Right forelimb (tissue), 1 donor: ENCODE measurements at regions not wholly inside any gene's neighbourhood (a gene's known extent, or its start where the extent isn't known, plus 50 kb on each side); places are given as distances from the start of the nearest gene placed in this dataset.
"Not testable (repeated sequence)": the region's sequence is repeated elsewhere in the genome, so short reads cannot be mapped to it uniquely, and the experiment has no call there.

Experiments used
- DNase-seq: peaks from one replicate; pipeline ENCODE4 v3.0.0-alpha.2; 2018

DNA sequence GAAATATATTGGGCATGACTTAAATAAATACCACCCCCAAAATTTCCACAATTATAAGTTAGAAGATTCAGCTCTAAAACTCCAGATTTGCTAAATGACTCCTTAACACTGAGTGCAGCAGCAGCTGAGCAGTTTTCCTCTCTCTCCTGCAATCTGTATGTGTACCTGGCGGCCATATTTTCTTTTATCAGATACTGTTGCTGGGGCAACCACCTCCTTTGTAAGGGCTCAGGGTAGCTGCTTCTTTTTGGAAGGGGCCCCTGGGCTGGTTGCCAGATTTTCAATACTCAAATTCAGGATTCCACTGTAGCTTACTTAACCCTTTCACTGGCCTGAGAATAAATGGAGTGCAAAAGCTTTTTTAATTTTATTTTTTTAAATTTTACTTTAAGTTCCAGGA is 197.0 kb downstream of the TAF11L14 start:
- no peak for DNase-seq

- DNase-seq, result no peak
Measured at GRCh38 chr5:17832949-17833745, 198.9 kb downstream of the TAF11L14 start.

GRCh38 chr5:17837757-17838156 is 203.5 kb downstream of the TAF11L14 start:
- no peak for DNase-seq

- no peak for DNase-seq
Measured at GRCh38 chr5:17838469-17838868, 204.2 kb downstream of the TAF11L14 start.

- DNase-seq, result no peak
Measured at GRCh38 chr5:17839848-17840247, 205.6 kb downstream of the TAF11L14 start.

- DNase-seq, result no peak
Measured at GRCh38 chr5:17846496-17846895, 212.2 kb downstream of the TAF11L14 start.

- no peak for DNase-seq
Measured at GRCh38 chr5:17847286-17847685, 213.0 kb downstream of the TAF11L14 start.

DNA sequence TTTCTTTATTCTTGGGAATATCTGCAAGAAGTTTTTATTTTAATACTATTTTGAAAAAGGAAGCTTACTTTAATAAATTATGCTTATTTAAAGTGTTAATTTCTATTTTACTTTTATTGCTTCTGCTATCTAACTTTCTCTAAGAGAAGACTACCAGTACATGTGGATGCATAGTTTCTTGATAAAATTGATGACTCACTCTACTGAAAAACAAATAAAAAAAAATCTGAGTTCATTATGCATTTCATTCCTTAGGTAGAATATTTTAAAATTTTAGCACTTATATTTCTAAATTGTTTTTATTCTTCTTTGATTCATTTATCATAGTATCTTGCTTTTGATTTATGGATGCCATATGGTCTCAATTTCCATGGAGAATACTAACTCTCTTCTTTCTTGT is 217.9 kb downstream of the TAF11L14 start:
- DNase-seq, result no peak

DNA sequence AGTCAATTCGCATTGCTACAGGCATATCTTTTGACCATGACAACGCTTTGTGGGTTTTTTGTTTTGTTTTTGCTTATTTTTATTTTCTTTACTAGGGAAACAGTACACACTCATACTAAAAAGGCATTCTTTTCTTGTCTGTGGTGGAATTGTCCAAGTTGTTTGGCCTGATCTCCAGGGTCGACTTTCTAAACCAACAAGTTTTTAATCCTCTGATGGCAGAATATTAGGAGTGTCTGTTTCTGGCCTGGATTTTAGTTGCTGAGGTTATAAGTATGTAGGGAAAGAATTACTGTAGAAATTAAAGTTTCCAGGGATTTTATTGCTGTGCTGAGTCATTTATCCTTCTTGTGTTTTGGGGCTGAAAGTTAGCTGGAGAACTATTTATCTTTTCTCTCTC is 218.5 kb downstream of the TAF11L14 start:
- no peak for DNase-seq

GRCh38 chr5:17854901-17855300 is 220.6 kb downstream of the TAF11L14 start:
- DNase-seq, result no peak

- no peak for DNase-seq
Measured at GRCh38 chr5:17860660-17861315, 226.5 kb downstream of the TAF11L14 start.

- not testable (repeated sequence) for DNase-seq
Measured at GRCh38 chr5:17864903-17865302, 230.6 kb downstream of the TAF11L14 start.

DNA sequence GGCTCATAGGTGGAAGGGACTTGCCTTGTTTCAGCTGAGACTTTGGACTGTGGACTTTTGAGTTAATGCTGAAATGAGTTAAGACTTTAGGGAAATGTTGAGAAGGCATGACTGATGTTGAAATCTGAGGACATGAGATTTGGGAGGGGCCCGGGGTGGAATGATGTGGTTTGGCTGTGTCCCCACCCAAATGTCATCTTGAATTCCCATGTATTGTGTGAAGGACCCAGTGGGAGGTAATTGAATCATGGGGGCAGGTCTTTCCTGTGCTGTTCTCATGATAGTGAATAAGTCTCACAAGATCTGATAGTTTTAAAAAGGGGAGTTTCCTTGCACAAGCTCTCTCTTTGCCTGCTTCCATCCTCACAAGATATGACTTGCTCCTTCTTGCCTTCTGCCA is 231.7 kb downstream of the TAF11L14 start:
- not testable (repeated sequence) for DNase-seq

DNA sequence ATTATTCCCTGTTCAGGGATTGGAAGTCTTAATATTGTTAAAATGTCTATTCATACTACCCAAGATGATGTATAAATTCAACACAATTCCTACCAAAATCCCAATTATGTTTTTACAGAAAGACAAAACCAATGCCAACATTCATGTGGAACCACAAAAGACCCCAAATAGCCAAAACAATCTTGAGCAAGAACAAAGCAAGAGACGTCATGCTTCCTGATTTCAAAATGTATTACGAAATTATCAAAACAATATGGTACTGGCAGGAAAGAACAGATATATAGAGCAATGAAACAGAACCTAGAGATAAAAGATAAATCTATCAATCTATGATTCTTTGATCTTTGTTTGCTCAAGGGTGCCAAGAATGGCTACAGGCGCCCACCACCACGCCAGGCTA is 237.9 kb downstream of the TAF11L14 start:
- no peak for DNase-seq

- DNase-seq, result no peak
Measured at GRCh38 chr5:17878541-17878940, 244.3 kb downstream of the TAF11L14 start.

- DNase-seq, result no peak
Measured at GRCh38 chr5:17879276-17879675, 245.0 kb downstream of the TAF11L14 start.

DNA sequence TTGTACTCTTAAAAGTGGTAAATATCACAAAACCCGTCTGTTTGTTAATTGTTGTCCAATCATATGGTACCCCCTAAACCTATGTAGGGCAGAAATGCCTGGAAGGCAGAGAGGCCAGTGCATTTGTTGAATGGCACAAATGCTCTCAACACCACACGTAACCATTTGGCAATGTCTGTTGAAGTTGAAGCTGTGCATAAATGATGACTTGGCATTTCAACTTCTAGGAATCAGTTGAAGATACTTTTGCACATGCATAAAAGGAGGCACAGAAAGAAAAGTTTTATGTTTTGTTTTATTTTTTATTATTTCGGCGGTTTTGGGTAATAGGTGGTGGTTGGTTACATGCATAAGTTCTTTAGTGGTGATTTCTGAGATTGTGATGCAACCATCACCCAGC is 246.6 kb downstream of the TAF11L14 start:
- DNase-seq, result no peak

DNA sequence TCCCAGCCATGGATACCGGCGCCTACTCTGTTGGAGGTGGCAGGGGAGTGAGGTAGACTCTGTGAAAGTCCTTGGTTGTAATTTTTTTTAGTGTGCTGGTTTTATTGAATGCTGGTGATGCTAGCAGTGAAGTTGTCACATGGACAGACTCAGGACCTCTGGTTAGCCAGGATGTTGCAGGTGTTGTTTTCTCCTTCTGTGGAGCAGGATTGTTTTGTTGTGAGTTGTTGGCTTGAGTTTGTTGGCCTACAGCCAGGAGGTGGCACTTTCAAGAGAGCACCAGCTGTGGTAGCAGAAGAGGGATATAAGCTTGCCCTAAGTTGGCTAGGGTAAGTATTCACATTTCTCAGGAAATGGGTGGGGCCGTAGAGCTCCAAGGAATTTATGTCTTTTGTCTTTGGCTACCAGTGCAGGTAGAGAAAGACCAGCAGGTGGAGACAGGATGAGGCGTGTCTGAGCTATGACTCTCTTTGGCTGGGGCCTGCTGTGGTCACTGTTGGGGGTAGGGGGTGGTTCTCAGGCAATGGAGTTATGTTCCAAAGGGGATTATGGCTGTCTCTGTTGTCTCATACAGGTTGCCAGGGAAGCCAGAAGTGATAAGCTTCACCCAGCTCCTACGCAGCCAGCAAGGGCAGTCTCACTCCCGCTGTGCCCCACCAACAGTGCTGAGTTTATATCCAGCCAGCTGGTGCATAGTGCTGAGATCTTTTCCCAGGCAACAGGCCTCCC is 248.7 kb downstream of the TAF11L14 start:
- no peak for DNase-seq

GRCh38 chr5:17888155-17888554 is 253.9 kb downstream of the TAF11L14 start:
- DNase-seq, result no peak

GRCh38 chr5:17890501-17890900 is 256.2 kb downstream of the TAF11L14 start:
- no peak for DNase-seq

DNA sequence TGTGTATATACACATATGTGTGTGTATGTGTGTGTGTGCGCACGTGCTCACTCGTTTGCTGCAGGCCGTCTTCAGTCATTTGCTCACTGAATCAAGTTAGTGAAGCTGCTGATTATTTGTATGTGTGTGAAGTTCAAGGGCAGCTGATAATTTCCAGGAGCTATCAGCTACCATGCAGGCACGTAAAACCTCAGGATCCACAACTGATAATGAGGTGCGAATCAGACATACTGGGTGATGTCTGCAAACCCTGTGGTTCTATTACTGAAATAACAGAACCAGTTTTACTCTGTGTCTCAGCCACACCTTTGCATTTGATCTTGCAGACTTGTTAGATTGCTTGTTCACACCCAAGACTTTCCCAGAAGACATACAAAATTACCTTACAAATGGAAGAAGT is 257.6 kb downstream of the TAF11L14 start:
- DNase-seq, result no peak

DNA sequence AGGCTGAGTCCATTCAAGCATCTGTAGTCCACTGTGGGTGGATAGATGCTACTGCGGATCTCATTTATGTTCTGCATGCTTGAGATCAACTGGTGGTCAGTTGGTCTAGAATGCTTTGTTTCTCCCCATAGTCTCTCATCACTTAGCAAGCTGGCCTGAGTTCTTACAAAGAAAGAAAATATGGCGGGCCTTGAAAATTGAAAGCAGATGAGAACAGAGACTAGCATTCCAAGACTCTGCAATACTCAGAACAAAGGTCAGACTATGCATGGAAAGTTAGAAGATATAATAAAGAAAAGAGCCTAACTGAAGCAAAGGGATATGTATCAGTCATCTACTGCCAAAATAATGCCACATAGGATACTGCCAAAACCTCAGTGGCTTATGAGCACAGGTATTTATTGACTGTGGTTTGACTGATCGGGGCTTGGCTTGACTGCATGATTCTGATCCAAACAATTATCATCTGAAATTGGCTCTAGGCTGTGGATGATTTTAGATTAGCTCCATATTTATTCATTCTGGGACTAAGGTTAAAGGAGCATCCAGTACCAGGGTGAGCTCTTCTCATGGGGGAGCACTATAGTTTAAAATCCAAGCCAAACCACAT is 258.9 kb downstream of the TAF11L14 start:
- DNase-seq, result no peak

DNA sequence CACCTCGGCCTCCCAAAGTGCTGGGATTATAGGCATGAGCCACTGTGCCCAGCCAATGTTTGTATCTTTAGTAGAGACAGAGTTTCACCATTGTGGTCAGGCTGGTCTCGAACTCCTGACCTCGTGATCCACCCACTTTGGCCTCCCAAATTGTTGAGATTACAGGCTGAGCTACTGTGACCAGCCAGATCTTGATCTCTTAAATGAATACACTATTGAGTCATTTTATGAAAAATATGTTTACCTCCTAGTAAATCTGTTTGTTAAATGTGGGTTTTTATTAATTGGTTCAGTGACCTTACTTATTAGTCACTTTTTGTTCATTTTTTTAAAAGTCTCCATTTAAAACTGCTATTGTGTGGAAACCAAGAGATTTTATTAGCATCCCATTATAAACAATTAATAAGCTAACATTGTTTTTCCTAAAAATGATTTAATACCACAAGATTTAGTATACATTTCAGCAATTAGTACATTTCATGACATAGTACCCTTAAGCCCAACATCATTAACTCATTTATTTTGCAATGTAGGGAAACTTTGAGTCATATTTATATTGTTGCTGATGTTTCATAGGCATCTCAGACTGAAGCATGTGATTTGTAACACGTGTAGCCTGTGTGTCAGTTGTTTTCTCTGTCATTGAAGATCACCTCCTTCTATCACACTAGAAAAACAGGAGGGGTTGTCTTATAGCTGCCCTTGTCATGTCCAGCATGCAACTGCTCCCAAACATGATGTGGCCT is 261.2 kb downstream of the TAF11L14 start:
- DNase-seq, result no peak
